HL-60 (cell line): ENCODE measurements at regions not wholly inside any gene's neighbourhood (a gene's known extent, or its start where the extent isn't known, plus 50 kb on each side); places are given as distances from the start of the nearest gene placed in this dataset.
"Not testable (repeated sequence)": the region's sequence is repeated elsewhere in the genome, so short reads cannot be mapped to it uniquely, and the experiment has no call there.

ENCODE experiments used
- DNase-seq, 2 experiments: peaks; one replicate each; pipeline ENCODE4 v3.0.0-alpha.2; 2010 to 2020; ENCODE audit warnings: low read depth in 1 of 2, low spot score in 1 of 2
- H3K27ac ChIP-seq: fragments of 250-450 bp; sonication (Bioruptor Pico); replicated peaks from 2 replicates; pipeline ENCODE4 v1.5.1; 2020; ENCODE audit warnings: mild to moderate bottlenecking, moderate library complexity
- H3K27me3 ChIP-seq: fragments of 250-450 bp; sonication (Bioruptor Pico); 2 replicates; pipeline ENCODE4 v1.5.1; 2021; ENCODE audit warnings: mild to moderate bottlenecking, moderate library complexity; ENCODE audit not compliant: insufficient read depth, poor library complexity, severe bottlenecking
- H3K4me3 ChIP-seq: replicated peaks from 2 replicates; pipeline ENCODE4 v1.5.1; 2011; ENCODE audit warnings: mild to moderate bottlenecking, control low read depth, low read length; ENCODE audit not compliant: insufficient read depth
- GABPA ChIP-seq: IDR thresholded peaks from 2 replicates; pipeline ENCODE4 v1.6.1; 2012; ENCODE audit warnings: low read depth
- POLR2AphosphoS5 ChIP-seq: IDR thresholded peaks from 2 replicates; pipeline ENCODE4 v1.6.1; 2012; ENCODE audit warnings: low read depth
- SPI1 ChIP-seq: IDR thresholded peaks from 2 replicates; pipeline ENCODE4 v1.6.1; 2012; ENCODE audit warnings: low read depth, mild to moderate bottlenecking, borderline replicate concordance
- TF ChIP-seq, protein P1 (sequence below): IDR thresholded peaks from one replicate; pipeline ENCODE4 v1.5.1; 2011; ENCODE audit warnings: low read length, control low read depth, inconsistent platforms; ENCODE audit not compliant: insufficient read depth
- TF ChIP-seq, protein P2 (sequence below): IDR thresholded peaks from 2 replicates; pipeline ENCODE4 v1.6.1; 2012; ENCODE audit warnings: low read depth; ENCODE audit not compliant: insufficient replicate concordance

GRCh38 chr12:59344224-59344623 is 251.6 kb upstream of the SLC16A7 start:
- TF ChIP-seq, protein P1, sequence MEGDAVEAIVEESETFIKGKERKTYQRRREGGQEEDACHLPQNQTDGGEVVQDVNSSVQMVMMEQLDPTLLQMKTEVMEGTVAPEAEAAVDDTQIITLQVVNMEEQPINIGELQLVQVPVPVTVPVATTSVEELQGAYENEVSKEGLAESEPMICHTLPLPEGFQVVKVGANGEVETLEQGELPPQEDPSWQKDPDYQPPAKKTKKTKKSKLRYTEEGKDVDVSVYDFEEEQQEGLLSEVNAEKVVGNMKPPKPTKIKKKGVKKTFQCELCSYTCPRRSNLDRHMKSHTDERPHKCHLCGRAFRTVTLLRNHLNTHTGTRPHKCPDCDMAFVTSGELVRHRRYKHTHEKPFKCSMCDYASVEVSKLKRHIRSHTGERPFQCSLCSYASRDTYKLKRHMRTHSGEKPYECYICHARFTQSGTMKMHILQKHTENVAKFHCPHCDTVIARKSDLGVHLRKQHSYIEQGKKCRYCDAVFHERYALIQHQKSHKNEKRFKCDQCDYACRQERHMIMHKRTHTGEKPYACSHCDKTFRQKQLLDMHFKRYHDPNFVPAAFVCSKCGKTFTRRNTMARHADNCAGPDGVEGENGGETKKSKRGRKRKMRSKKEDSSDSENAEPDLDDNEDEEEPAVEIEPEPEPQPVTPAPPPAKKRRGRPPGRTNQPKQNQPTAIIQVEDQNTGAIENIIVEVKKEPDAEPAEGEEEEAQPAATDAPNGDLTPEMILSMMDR = no peak
- no peak for DNase-seq
- H3K27ac ChIP-seq = no peak overlapping the region
- no peaks in the 10 kb centered on the region for H3K27me3 ChIP-seq
- H3K4me3 ChIP-seq = no peak overlapping the region

DNA sequence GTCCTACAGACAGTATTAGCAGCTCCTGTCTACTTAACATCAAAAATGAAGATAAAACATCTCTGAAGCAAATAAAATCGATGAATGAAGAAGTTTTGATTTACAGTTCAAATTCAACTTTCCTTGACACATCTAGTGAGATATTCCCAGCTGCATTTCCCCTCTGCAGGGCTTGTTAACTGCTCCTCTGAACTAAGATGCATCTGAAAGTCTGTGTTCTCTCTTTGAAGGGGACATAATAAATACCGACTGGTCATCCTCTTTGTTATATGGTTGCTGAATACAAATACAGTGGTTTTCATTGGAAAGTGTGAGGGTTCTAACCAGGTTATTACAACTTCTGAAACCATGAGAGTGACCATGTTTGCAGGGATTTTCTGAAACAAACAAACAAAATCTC is 266.4 kb upstream of the SLC16A7 start:
- no peak overlapping the region for H3K27ac ChIP-seq
- TF ChIP-seq, protein P1 = no peak
- TF ChIP-seq SPI1 (no peak), GABPA (no peak), POLR2AphosphoS5 (no peak)
- TF ChIP-seq, protein P2, sequence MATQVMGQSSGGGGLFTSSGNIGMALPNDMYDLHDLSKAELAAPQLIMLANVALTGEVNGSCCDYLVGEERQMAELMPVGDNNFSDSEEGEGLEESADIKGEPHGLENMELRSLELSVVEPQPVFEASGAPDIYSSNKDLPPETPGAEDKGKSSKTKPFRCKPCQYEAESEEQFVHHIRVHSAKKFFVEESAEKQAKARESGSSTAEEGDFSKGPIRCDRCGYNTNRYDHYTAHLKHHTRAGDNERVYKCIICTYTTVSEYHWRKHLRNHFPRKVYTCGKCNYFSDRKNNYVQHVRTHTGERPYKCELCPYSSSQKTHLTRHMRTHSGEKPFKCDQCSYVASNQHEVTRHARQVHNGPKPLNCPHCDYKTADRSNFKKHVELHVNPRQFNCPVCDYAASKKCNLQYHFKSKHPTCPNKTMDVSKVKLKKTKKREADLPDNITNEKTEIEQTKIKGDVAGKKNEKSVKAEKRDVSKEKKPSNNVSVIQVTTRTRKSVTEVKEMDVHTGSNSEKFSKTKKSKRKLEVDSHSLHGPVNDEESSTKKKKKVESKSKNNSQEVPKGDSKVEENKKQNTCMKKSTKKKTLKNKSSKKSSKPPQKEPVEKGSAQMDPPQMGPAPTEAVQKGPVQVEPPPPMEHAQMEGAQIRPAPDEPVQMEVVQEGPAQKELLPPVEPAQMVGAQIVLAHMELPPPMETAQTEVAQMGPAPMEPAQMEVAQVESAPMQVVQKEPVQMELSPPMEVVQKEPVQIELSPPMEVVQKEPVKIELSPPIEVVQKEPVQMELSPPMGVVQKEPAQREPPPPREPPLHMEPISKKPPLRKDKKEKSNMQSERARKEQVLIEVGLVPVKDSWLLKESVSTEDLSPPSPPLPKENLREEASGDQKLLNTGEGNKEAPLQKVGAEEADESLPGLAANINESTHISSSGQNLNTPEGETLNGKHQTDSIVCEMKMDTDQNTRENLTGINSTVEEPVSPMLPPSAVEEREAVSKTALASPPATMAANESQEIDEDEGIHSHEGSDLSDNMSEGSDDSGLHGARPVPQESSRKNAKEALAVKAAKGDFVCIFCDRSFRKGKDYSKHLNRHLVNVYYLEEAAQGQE = no peak
- no peak for DNase-seq
- H3K4me3 ChIP-seq = no peak overlapping the region
- no peaks in the 10 kb centered on the region for H3K27me3 ChIP-seq

DNA sequence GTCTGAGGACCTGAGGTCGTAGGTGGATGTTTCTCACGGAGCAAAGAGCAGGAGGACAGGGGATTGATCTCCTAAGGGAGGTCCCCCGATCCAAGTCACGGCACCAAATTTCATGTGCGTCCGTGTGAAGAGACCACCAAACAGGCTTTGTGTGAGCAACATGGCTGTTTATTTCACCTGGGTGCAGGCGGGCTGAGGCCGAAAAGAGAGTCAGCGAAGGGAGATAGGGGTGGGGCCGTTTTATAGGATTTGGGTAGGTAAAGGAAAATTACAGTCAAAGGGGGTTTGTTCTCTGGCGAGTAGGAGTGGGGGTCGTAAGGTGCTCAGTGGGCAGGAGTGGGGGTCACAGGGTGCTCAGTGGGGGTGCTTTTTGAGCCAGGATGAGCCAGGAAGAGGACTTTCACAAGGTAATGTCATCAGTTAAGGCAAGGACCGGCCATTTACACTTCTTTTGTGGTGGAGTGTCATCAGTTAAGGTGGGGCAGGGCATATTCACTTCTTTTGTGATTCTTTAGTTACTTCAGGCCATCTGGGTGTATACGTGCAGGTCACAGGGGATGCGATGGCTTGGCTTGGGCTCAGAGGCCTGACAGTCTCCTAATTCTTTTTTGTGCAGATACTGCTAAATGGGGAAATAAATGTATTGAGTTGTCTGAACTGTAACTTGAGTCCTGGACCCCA is 267.3 kb upstream of the SLC16A7 start:
- not testable (repeated sequence) for H3K4me3 ChIP-seq, DNase-seq, H3K27ac ChIP-seq, H3K27me3 ChIP-seq

GRCh38 chr12:59326457-59326856 is 269.4 kb upstream of the SLC16A7 start:
- not testable (repeated sequence) for H3K27ac ChIP-seq, H3K4me3 ChIP-seq, H3K27me3 ChIP-seq, DNase-seq

DNA sequence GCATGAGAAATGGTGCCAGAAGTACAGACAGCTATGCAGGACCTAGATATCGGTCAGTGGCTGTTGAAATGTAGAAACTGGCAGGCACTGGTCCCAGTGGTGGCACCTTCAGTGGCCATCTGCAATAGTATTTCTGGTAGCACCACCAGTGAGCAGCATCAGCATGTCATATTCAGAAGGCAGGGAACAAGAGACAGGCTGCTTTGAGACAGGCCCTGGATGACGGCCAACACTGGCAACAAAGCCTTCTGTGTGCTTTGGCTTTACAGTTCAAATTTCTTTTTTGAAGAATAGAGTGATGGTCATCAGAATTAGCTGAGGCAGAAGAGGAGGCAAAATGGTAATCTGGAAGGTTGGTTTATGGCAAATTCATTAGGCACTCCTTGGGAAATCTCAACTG is 273.4 kb upstream of the SLC16A7 start:
- H3K27me3 ChIP-seq = no peaks in the 10 kb centered on the region
- no peak for DNase-seq
- TF ChIP-seq, protein P2 = no peak
- TF ChIP-seq, protein P1 = no peak
- TF ChIP-seq SPI1 = no peak
- no peak for TF ChIP-seq POLR2AphosphoS5
- no peak for TF ChIP-seq GABPA
- H3K4me3 ChIP-seq = no peak overlapping the region
- H3K27ac ChIP-seq = no peak overlapping the region
